H1 (cell line): ENCODE measurements at regions not wholly inside any gene's neighbourhood (a gene's known extent, or its start where the extent isn't known, plus 50 kb on each side); places are given as distances from the start of the nearest gene placed in this dataset.

ENCODE experiments used
- CTCF ChIP-seq, 3 experiments: IDR thresholded peaks; 1 replicate in 2 of 3; 2 replicates in 1 of 3; pipeline versions ENCODE4 v1.5.1 to v1.6.1; 2011; ENCODE audit warnings: low read length in 3 of 3, mild to moderate bottlenecking in 3 of 3, inconsistent platforms in 2 of 3, low read depth in 1 of 3, moderate library complexity in 1 of 3; ENCODE audit not compliant: insufficient read depth in 1 of 3; ENCODE audit errors: control extremely low read depth in 1 of 3

- TF ChIP-seq CTCF (IDR thresholded peaks at IDR 0.05; ENCODE audit: control extremely low read depth in 1 of 3, insufficient read depth in 1 of 3, low read depth in 1 of 3, low read length in 3 of 3), result no peak
Observed at GRCh38 chr7:82494420-82494819, 50.8 kb upstream of the CACNA2D1 start (continued).
